A673 (cell line): ENCODE measurements at regions not wholly inside any gene's neighbourhood (a gene's known extent, or its start where the extent isn't known, plus 50 kb on each side); places are given as distances from the start of the nearest gene placed in this dataset.

Source experiments
- BruUV-seq: library from RNA; stranded (reverse); fragments of 400-500 nt; replicated peaks from 2 replicates; lab custom pipeline; 2021; lab: Mats Ljungman, UMichigan
- CTCF ChIA-PET: fragments of 300-600 bp; sonication (Branson Sonifier 250); formaldehyde crosslinking; loops from one replicate; lab custom pipeline; 2022; ENCODE audit warnings: antibody characterized with exemption; lab: Charles Lee
- POLR2A ChIA-PET: fragments of 300-600 bp; sonication (Branson Sonifier 250); formaldehyde crosslinking; loops from one replicate; lab custom pipeline; 2022; ENCODE audit warnings: antibody characterized with exemption; ENCODE audit not compliant: low non-redundant PET; lab: Charles Lee
- DNase-seq: peaks from one replicate; pipeline ENCODE4 v3.0.0-alpha.2; 2015; ENCODE audit warnings: low spot score
- H3K27ac ChIP-seq: fragments of 200-600 bp; sonication (generic); 2 replicates; pipeline ENCODE4 v1.5.1; 2016; ENCODE audit warnings: mixed run types, low read depth, mild to moderate bottlenecking, mixed read lengths, antibody characterized with exemption, low read length; ENCODE audit not compliant: poor library complexity, severe bottlenecking
- H3K27me3 ChIP-seq: fragments of 200-600 bp; sonication (generic); replicated peaks from 2 replicates; pipeline ENCODE4 v1.6.1; 2017; ENCODE audit warnings: mixed run types, low read depth, mild to moderate bottlenecking, mixed read lengths, antibody characterized with exemption, low read length; ENCODE audit not compliant: insufficient read depth, poor library complexity
- H3K36me3 ChIP-seq: fragments of 200-600 bp; sonication (generic); 2 replicates; pipeline ENCODE4 v1.6.1; 2016; ENCODE audit warnings: mixed run types, mild to moderate bottlenecking, mixed read lengths, antibody characterized with exemption, low read length; ENCODE audit not compliant: insufficient read depth, poor library complexity, severe bottlenecking
- H3K4me1 ChIP-seq: fragments of 200-600 bp; sonication (generic); 2 replicates; pipeline ENCODE4 v1.6.1; 2017; ENCODE audit warnings: mixed run types, mild to moderate bottlenecking, mixed read lengths, antibody characterized with exemption, low read length; ENCODE audit not compliant: insufficient read depth, poor library complexity, severe bottlenecking
- H3K4me3 ChIP-seq: fragments of 200-600 bp; sonication (generic); 2 replicates; pipeline ENCODE4 v1.5.1; 2016; ENCODE audit warnings: low read depth, mixed run types, mild to moderate bottlenecking, mixed read lengths, low read length; ENCODE audit not compliant: poor library complexity, severe bottlenecking
- H3K9me3 ChIP-seq: fragments of 200-600 bp; sonication (generic); 2 replicates; pipeline ENCODE4 v1.6.1; 2016; ENCODE audit warnings: mixed run types, low read depth, mild to moderate bottlenecking, mixed read lengths, antibody characterized with exemption, low read length; ENCODE audit not compliant: poor library complexity, severe bottlenecking
- CTCF ChIP-seq: fragments of 300-800, 200-600 bp; sonication (generic); conservative IDR thresholded peaks from 2 replicates; pipeline ENCODE4 v1.5.1; 2017; ENCODE audit warnings: low read depth, mild to moderate bottlenecking, antibody characterized with exemption, low read length, moderate library complexity, mixed read lengths
- EZH2 ChIP-seq: fragments of 200-600 bp; sonication (generic); IDR thresholded peaks from 2 replicates; pipeline ENCODE4 v1.6.1; 2017; ENCODE audit warnings: borderline replicate concordance, low read depth, mild to moderate bottlenecking, mixed read lengths, antibody characterized with exemption, low read length; ENCODE audit not compliant: poor library complexity, severe bottlenecking
- intact Hi-C: fragments of 100-400 bp; cut with micrococcal nuclease; formaldehyde crosslinking; loops from one replicate; pipeline ENCODE4 v1.10.0; 2022; ENCODE audit not compliant: unreplicated experiment

GRCh38 chr7:27377988-27378387 lies 135.4 kb downstream of the EVX1 start:
- intact Hi-C loops: no loop called here
- ChIA-PET CTCF (no interaction called here), POLR2A (no interaction called here)

DNA sequence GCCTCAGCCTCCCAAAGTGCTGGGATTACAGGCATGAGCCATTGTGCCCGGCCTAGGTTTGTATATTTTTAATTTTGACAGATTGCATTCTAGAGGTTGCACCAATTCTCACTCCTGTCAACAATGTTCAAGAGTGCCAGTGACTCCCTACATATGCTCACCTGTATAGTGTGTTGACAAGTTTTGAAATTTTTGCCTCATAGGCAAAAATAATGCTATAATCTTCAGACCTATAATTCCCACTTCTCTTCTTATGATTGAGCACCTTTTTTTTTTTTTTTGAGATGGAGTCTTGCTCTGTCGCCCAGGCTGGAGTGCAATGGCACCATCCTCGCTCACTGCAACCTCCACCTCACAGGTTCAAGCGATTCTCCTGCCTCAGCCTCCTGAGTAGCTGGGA lies 139.7 kb downstream of the EVX1 start:
- TF ChIP-seq CTCF: no peak
- TF ChIP-seq EZH2: no peak
- Histone ChIP-seq H3K4me3 (no peak overlapping the region), H3K4me1 (no peaks in the 10 kb centered on the region), H3K36me3 (no peaks in the 10 kb centered on the region), H3K27me3 (peaks cover 33% of the 10 kb centered on the region), H3K9me3 (no peaks in the 10 kb centered on the region), H3K27ac (no peak overlapping the region)
- no TSS peak for BruUV-seq
- DNase-seq: no peak
- ChIA-PET POLR2A (no interaction called here), CTCF (no interaction called here)
- intact Hi-C loops: no loop called here

More at GRCh38 chr7:27377988-27378387, 135.4 kb downstream of the EVX1 start:
- no peak for DNase-seq
- BruUV-seq: no TSS peak
- TF ChIP-seq CTCF (no peak), EZH2 (no peak)
- H3K4me1 ChIP-seq: no peaks in the 10 kb centered on the region
- H3K36me3 ChIP-seq: no peaks in the 10 kb centered on the region
- no peak overlapping the region for H3K27ac ChIP-seq
- peaks cover 29% of the 10 kb centered on the region for H3K27me3 ChIP-seq
- no peak overlapping the region for H3K4me3 ChIP-seq
- H3K9me3 ChIP-seq: no peaks in the 10 kb centered on the region

DNA sequence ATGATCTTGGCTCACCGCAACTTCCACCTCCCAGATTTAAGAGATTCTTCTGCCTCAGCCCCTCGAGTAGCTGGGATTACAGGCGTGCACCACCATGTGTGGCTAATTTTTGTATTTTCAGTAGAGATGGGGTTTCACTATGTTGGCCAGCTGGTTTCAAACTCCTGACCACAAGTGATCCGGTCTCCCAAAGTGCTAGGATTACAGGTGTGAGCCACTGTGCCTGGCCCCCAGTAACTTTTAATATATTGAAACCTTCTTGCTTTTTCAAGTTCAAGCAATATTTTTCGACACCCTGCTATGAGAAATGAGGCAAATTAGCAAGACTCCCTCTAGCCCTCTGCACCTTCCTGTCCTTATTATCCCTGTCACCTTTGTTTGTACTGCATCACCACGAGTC lies 144.0 kb downstream of the EVX1 start:
- H3K27ac ChIP-seq: no peak overlapping the region

More for the DNA sequence above, 144.0 kb downstream of the EVX1 start:
- intact Hi-C loops: no loop called here
- no peaks in the 10 kb centered on the region for H3K4me1 ChIP-seq
- DNase-seq: no peak
- peaks cover 63% of the 10 kb centered on the region for H3K27me3 ChIP-seq
- no TSS peak for BruUV-seq
- H3K4me3 ChIP-seq: no peak overlapping the region
- no peak for TF ChIP-seq CTCF
- no peak for TF ChIP-seq EZH2
- CTCF ChIA-PET: no interaction called here
- no peaks in the 10 kb centered on the region for H3K36me3 ChIP-seq
- POLR2A ChIA-PET: no interaction called here
- H3K9me3 ChIP-seq: no peaks in the 10 kb centered on the region
